ENCODE measurements at regions not wholly inside any gene's neighbourhood (a gene's known extent, or its start where the extent isn't known, plus 50 kb on each side); places are given as distances from the start of the nearest gene placed in this dataset.

DNA sequence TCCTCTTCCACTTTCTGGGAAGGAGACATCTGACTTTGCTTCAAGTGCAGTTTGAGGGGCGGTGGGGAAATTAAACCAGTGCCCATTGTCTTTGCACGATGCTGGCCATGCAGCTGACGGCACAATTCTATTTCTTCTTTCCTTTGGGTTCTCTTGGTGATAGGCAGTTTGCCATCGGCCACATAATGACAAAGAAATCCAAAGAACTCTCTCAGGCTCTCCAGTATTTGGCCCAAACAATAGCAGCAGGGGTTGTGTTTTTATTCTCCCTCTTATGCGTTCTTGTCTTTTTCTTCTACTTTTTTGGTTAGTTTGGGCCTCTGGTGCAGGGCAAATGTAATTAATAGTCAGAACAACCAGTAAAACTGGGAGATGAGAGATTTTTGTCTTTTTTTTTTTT, 147.0 kb downstream of the EMX2 start:
- no peak overlapping the region for H3K4me3 ChIP-seq
- H3K36me3 ChIP-seq: no peaks in the 10 kb centered on the region
- no peak for DNase-seq (ENCODE audit: low spot score in 2 of 2)
- no peaks in the 10 kb centered on the region for H3K4me1 ChIP-seq
- TF ChIP-seq POLR2AphosphoS5 (IDR thresholded peaks at IDR 0.05) (no peak), POLR2A (IDR thresholded peaks at IDR 0.05) (no peak)
- TF ChIP-seq, protein P1, sequence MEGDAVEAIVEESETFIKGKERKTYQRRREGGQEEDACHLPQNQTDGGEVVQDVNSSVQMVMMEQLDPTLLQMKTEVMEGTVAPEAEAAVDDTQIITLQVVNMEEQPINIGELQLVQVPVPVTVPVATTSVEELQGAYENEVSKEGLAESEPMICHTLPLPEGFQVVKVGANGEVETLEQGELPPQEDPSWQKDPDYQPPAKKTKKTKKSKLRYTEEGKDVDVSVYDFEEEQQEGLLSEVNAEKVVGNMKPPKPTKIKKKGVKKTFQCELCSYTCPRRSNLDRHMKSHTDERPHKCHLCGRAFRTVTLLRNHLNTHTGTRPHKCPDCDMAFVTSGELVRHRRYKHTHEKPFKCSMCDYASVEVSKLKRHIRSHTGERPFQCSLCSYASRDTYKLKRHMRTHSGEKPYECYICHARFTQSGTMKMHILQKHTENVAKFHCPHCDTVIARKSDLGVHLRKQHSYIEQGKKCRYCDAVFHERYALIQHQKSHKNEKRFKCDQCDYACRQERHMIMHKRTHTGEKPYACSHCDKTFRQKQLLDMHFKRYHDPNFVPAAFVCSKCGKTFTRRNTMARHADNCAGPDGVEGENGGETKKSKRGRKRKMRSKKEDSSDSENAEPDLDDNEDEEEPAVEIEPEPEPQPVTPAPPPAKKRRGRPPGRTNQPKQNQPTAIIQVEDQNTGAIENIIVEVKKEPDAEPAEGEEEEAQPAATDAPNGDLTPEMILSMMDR (IDR thresholded peaks at IDR 0.05): no peak
- no peak overlapping the region for H3K27ac ChIP-seq
- intact Hi-C loops (cut with DNase I; ENCODE audit: low total_unique reads): no loop called here
- no peaks in the 10 kb centered on the region for H3K27me3 ChIP-seq
- no peaks in the 10 kb centered on the region for H3K9me3 ChIP-seq

DNA sequence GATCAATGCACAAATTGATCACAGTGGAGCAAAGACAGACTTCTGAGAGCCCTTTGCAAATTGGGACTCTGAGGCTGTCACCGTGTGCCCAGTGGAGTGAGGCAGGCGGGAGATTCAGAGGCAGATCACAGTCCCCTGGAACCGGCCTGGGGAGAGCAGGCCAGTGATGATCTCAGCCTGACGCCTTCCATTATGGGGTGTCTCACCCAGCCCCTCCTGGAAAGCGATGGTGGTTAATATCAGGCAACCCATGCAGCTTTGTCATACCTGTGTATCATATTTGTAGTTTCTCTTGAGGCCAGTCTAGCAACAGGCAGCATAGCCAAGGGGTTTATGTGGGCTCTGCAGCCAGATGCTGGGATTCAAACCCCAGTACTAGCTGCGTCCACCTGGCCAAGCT, 147.8 kb downstream of the EMX2 start:
- Histone ChIP-seq H3K27ac (no peak overlapping the region), H3K4me1 (no peaks in the 10 kb centered on the region), H3K9me3 (no peaks in the 10 kb centered on the region), H3K27me3 (no peaks in the 10 kb centered on the region), H3K36me3 (no peaks in the 10 kb centered on the region), H3K4me3 (no peak overlapping the region)
- TF ChIP-seq POLR2AphosphoS5 (IDR thresholded peaks at IDR 0.05): no peak
- no peak for TF ChIP-seq POLR2A (IDR thresholded peaks at IDR 0.05)
- TF ChIP-seq, protein P1 (IDR thresholded peaks at IDR 0.05): no peak
- DNase-seq (ENCODE audit: low spot score in 2 of 2): no peak
- intact Hi-C loops (cut with DNase I; ENCODE audit: low total_unique reads): no loop called here

GRCh38 chr10:117694190-117694589, 151.6 kb downstream of the EMX2 start:
- intact Hi-C loops (cut with DNase I; ENCODE audit: low total_unique reads): no loop called here
- Histone ChIP-seq H3K27ac (no peak overlapping the region), H3K4me1 (no peaks in the 10 kb centered on the region), H3K27me3 (no peaks in the 10 kb centered on the region), H3K36me3 (no peaks in the 10 kb centered on the region), H3K4me3 (no peak overlapping the region), H3K9me3 (no peaks in the 10 kb centered on the region)
- DNase-seq (ENCODE audit: low spot score in 2 of 2): no peak
- no peak for TF ChIP-seq POLR2AphosphoS5 (IDR thresholded peaks at IDR 0.05)
- TF ChIP-seq, protein P1 (IDR thresholded peaks at IDR 0.05): no peak
- TF ChIP-seq POLR2A (IDR thresholded peaks at IDR 0.05): no peak

DNA sequence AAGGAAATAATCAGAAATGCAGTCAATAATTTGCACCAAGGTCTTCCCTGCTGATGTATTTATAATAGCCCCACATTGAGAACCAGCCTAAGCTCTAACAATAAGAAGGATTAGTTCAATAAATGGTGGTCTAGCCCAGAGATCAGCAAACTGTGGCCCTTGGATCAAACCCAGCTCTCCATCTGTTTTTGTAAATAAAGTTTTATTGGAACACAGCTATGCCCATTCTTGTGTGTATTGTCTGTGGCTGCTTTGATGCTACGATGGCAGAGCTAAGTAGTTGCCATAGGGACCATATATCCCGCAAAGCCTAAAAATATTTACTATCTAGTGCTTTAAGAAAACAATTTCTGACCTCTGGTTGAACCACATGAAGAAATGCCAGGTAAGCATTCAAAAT, 154.9 kb downstream of the EMX2 start:
- Histone ChIP-seq H3K27me3 (no peaks in the 10 kb centered on the region), H3K9me3 (no peaks in the 10 kb centered on the region)
- intact Hi-C loops (cut with DNase I; ENCODE audit: low total_unique reads): no loop called here

DNA sequence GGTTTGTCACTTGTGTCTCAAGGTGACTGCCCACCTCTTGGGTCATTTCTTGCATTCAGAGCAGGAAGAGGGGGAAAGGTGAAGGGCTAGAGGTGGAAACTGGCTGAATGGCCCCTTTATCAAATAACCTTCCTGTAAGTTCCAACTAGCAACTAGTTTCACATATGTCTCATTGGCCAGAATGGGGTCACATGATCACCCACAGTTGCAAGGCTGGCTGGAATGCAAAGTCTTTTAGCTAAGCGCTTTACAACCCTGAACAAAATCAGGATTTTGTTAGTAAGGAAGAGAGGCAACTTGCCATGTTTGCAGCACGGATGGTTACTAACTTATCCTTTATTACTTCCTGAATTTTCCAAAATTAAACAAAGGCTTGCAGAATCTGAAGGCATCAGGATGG, 156.3 kb downstream of the EMX2 start:
- Histone ChIP-seq H3K9me3 (no peaks in the 10 kb centered on the region), H3K27me3 (no peaks in the 10 kb centered on the region), H3K27ac (no peak overlapping the region), H3K36me3 (no peaks in the 10 kb centered on the region), H3K4me1 (no peaks in the 10 kb centered on the region), H3K4me3 (no peak overlapping the region)
- intact Hi-C loops (cut with DNase I; ENCODE audit: low total_unique reads): no loop called here
- no peak for TF ChIP-seq POLR2AphosphoS5 (IDR thresholded peaks at IDR 0.05)
- no peak for DNase-seq (ENCODE audit: low spot score in 2 of 2)

More for the DNA sequence above, 154.9 kb downstream of the EMX2 start:
- Histone ChIP-seq H3K27ac (no peak overlapping the region), H3K4me1 (no peaks in the 10 kb centered on the region), H3K36me3 (no peaks in the 10 kb centered on the region), H3K4me3 (no peak overlapping the region)
- TF ChIP-seq, protein P1 (IDR thresholded peaks at IDR 0.05): no peak
- no peak for TF ChIP-seq POLR2A (IDR thresholded peaks at IDR 0.05)
- TF ChIP-seq POLR2AphosphoS5 (IDR thresholded peaks at IDR 0.05): no peak
- no peak for DNase-seq (ENCODE audit: low spot score in 2 of 2)
